Hepatocyte (in vitro differentiated cells): ENCODE measurements at regions not wholly inside any gene's neighbourhood (a gene's known extent, or its start where the extent isn't known, plus 50 kb on each side); places are given as distances from the start of the nearest gene placed in this dataset.

Experiments used
- CTCF ChIP-seq: fragments of 200-600 bp; sonication (generic); IDR thresholded peaks from 2 replicates; pipeline ENCODE4 v1.5.1; 2016; ENCODE audit warnings: antibody characterized with exemption, mild to moderate bottlenecking; ENCODE audit not compliant: poor library complexity
- EZH2 ChIP-seq: fragments of 200-600 bp; sonication (generic); IDR thresholded peaks from 2 replicates; pipeline ENCODE4 v1.6.1; 2016; ENCODE audit warnings: antibody characterized with exemption, mild to moderate bottlenecking, borderline replicate concordance

- TF ChIP-seq CTCF = no peak
- no peak for TF ChIP-seq EZH2
Observed at GRCh38 chr2:186195696-186196095, 290.4 kb upstream of the ZC3H15 start.
